GM23338 (cell line): ENCODE measurements at regions not wholly inside any gene's neighbourhood (a gene's known extent, or its start where the extent isn't known, plus 50 kb on each side); places are given as distances from the start of the nearest gene placed in this dataset.

Experiments used
- CREB1 ChIP-seq: fragments of 250-450 bp; sonication (Bioruptor Pico); IDR thresholded peaks from 2 replicates; pipeline ENCODE4 v1.5.0; 2020; ENCODE audit warnings: low read depth, mild to moderate bottlenecking, moderate library complexity
- CTCF ChIP-seq, 2 experiments: fragments of 200-600 bp in 1 of 2; sonication (generic) in 1 of 2; conservative IDR thresholded peaks; 2 replicates each; pipeline versions ENCODE4 v1.5.1 to v1.6.1; 2016 to 2017; ENCODE audit warnings: antibody characterized with exemption in 2 of 2, low read depth in 2 of 2, mild to moderate bottlenecking in 2 of 2, moderate library complexity in 1 of 2
- ETS1 ChIP-seq: IDR thresholded peaks from 2 replicates; pipeline ENCODE4 v1.6.1; 2016; ENCODE audit warnings: antibody characterized with exemption
- EZH2 ChIP-seq: fragments of 200-600 bp; sonication (generic); IDR thresholded peaks from one replicate; pipeline ENCODE4 v1.8.0; 2017; ENCODE audit warnings: antibody characterized with exemption, mild to moderate bottlenecking, low read depth; ENCODE audit not compliant: unreplicated experiment
- POLR2AphosphoS5 ChIP-seq: IDR thresholded peaks from 2 replicates; pipeline ENCODE4 v1.6.1; 2016; ENCODE audit warnings: antibody characterized with exemption, low read depth
- STAT1 ChIP-seq: IDR thresholded peaks from one replicate; pipeline ENCODE4 v1.6.1; 2016; ENCODE audit warnings: antibody characterized with exemption; ENCODE audit not compliant: unreplicated experiment
- ZNF114 ChIP-seq: fragments of 250-450 bp; sonication (Bioruptor Pico); IDR thresholded peaks from 2 replicates; pipeline ENCODE4 v1.5.0; 2020; ENCODE audit warnings: mild to moderate bottlenecking, moderate library complexity

GRCh38 chr19:30206187-30206586 lies 166.0 kb upstream of the ZNF536 start:
- TF ChIP-seq CTCF (conservative IDR thresholded peaks at IDR 0.05; ENCODE audit: low read depth in 2 of 2): no peak
- TF ChIP-seq ZNF114 (CRISPR knock-in tag): no peak
- no peak for TF ChIP-seq POLR2AphosphoS5
- TF ChIP-seq EZH2: no peak
- TF ChIP-seq CREB1: no peak
- TF ChIP-seq ETS1: no peak
- no peak for TF ChIP-seq STAT1
